ENCODE measurements at regions not wholly inside any gene's neighbourhood (a gene's known extent, or its start where the extent isn't known, plus 50 kb on each side); places are given as distances from the start of the nearest gene placed in this dataset.

DNA sequence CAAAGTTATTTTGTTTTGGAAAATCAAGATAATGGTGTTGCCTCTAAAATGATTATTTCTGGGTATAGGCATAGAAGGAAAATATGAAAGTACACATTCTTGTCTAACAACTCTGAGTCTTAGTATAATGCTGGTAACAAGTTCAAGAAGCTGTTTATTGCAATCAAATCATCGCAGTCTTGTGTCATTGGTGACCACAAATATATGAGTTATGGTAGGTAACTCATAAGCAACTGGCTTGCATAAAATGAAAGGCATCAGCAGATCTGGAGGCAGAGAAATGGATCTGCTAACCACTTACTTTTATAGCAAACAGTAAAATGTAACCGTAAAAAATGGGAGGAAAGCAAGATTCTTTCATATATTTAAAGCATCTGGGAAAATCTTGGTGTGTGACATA, 156.2 kb upstream of the TCF4 start:
- H3K27ac ChIP-seq (ENCODE audit: poor library complexity, severe bottlenecking) = no peak overlapping the region
- H3K4me3 ChIP-seq (ENCODE audit: severe bottlenecking) = no peak overlapping the region
- ATAC-seq (ENCODE audit: low read depth) = no peak
- TF ChIP-seq, protein P1, sequence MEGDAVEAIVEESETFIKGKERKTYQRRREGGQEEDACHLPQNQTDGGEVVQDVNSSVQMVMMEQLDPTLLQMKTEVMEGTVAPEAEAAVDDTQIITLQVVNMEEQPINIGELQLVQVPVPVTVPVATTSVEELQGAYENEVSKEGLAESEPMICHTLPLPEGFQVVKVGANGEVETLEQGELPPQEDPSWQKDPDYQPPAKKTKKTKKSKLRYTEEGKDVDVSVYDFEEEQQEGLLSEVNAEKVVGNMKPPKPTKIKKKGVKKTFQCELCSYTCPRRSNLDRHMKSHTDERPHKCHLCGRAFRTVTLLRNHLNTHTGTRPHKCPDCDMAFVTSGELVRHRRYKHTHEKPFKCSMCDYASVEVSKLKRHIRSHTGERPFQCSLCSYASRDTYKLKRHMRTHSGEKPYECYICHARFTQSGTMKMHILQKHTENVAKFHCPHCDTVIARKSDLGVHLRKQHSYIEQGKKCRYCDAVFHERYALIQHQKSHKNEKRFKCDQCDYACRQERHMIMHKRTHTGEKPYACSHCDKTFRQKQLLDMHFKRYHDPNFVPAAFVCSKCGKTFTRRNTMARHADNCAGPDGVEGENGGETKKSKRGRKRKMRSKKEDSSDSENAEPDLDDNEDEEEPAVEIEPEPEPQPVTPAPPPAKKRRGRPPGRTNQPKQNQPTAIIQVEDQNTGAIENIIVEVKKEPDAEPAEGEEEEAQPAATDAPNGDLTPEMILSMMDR (IDR thresholded peaks at IDR 0.05; ENCODE audit: poor library complexity, severe bottlenecking) = no peak
- H3K27me3 ChIP-seq (ENCODE audit: insufficient read depth, poor library complexity, severe bottlenecking) = no peaks in the 10 kb centered on the region
- H3K4me1 ChIP-seq (ENCODE audit: insufficient read depth, poor library complexity, severe bottlenecking) = no peaks in the 10 kb centered on the region
- no peak for DNase-seq (ENCODE audit: low spot score)
- no peaks in the 10 kb centered on the region for H3K36me3 ChIP-seq (ENCODE audit: low read depth)
- H3K9me3 ChIP-seq (ENCODE audit: severe bottlenecking) = no peaks in the 10 kb centered on the region

DNA sequence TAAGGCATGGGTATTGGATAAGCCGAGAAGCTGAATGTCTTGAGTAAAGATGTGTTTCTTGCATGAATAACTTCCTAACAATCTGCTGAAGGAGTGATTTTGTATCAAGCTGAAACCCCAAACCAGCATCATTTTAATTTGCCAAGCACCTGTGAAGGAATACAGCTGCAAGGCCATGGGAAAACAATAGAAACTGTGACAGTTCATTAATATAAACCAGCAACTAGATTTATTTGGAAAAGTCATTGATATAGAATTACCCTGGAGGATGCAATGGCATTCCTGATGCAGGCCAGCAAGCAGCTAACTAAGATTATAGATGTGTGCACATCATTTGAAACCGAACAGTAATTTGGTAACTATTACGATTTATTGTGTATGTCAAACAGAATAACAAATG, 155.7 kb upstream of the TCF4 start:
- ATAC-seq (ENCODE audit: low read depth) = no peak
- no peak overlapping the region for H3K4me3 ChIP-seq (ENCODE audit: severe bottlenecking)
- no peaks in the 10 kb centered on the region for H3K27me3 ChIP-seq (ENCODE audit: insufficient read depth, poor library complexity, severe bottlenecking)
- TF ChIP-seq, protein P1 (IDR thresholded peaks at IDR 0.05; ENCODE audit: poor library complexity, severe bottlenecking) = no peak
- no peak overlapping the region for H3K27ac ChIP-seq (ENCODE audit: poor library complexity, severe bottlenecking)
- no peaks in the 10 kb centered on the region for H3K36me3 ChIP-seq (ENCODE audit: low read depth)
- DNase-seq (ENCODE audit: low spot score) = no peak
- no peaks in the 10 kb centered on the region for H3K4me1 ChIP-seq (ENCODE audit: insufficient read depth, poor library complexity, severe bottlenecking)
- H3K9me3 ChIP-seq (ENCODE audit: severe bottlenecking) = no peaks in the 10 kb centered on the region

DNA sequence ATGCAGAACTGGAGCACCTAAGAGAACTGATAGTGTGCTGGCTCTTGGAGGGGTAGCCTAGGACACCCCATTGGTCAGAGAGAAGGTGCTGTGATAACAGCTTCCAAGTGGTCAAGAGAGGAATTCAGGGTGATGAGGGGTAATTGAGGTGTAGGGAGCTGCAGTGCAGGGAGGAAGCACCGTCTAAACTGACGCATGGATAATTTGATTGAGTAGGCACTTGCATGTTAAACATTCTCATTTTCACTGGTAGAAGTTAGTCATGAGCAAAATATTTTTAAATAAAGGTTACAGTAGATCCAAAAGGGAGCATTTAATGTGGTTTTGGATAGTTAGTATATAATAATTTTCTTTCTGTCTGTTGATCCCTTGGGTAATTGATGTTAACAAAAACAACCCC, 155.1 kb upstream of the TCF4 start:
- Histone ChIP-seq H3K27ac (ENCODE audit: poor library complexity, severe bottlenecking) (no peak overlapping the region), H3K4me1 (ENCODE audit: insufficient read depth, poor library complexity, severe bottlenecking) (no peaks in the 10 kb centered on the region), H3K4me3 (ENCODE audit: severe bottlenecking) (no peak overlapping the region), H3K9me3 (ENCODE audit: severe bottlenecking) (no peaks in the 10 kb centered on the region), H3K27me3 (ENCODE audit: insufficient read depth, poor library complexity, severe bottlenecking) (no peaks in the 10 kb centered on the region), H3K36me3 (ENCODE audit: low read depth) (no peaks in the 10 kb centered on the region)
- TF ChIP-seq, protein P1 (IDR thresholded peaks at IDR 0.05; ENCODE audit: poor library complexity, severe bottlenecking) = no peak
- DNase-seq (ENCODE audit: low spot score) = no peak
- ATAC-seq (ENCODE audit: low read depth) = no peak

DNA sequence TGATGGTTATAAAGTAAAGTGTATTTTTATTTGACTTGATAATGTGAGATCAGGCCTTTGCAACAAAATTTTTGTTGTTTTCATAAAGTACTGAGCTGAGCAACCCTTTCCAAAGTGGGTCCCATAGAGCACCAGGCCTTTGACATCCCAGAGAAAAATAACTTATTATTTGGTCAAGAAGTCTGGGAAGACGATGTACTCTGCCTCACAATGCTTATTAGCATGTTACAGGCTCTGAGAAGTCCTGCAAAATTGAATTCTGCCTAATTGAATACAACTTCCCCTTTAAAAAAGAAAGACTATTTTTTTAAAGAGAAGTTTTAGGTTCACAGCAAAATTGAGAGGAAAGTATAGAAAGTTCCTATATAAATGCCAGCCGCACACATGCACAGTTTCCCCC, 151.5 kb upstream of the TCF4 start:
- Histone ChIP-seq H3K27me3 (ENCODE audit: insufficient read depth, poor library complexity, severe bottlenecking) (no peaks in the 10 kb centered on the region), H3K4me1 (ENCODE audit: insufficient read depth, poor library complexity, severe bottlenecking) (no peaks in the 10 kb centered on the region), H3K9me3 (ENCODE audit: severe bottlenecking) (no peaks in the 10 kb centered on the region), H3K4me3 (ENCODE audit: severe bottlenecking) (no peak overlapping the region), H3K27ac (ENCODE audit: poor library complexity, severe bottlenecking) (no peak overlapping the region), H3K36me3 (ENCODE audit: low read depth) (no peaks in the 10 kb centered on the region)
- DNase-seq (ENCODE audit: low spot score) (no peak), ATAC-seq (ENCODE audit: low read depth) (no peak)
- TF ChIP-seq, protein P1 (IDR thresholded peaks at IDR 0.05; ENCODE audit: poor library complexity, severe bottlenecking) = no peak

DNA sequence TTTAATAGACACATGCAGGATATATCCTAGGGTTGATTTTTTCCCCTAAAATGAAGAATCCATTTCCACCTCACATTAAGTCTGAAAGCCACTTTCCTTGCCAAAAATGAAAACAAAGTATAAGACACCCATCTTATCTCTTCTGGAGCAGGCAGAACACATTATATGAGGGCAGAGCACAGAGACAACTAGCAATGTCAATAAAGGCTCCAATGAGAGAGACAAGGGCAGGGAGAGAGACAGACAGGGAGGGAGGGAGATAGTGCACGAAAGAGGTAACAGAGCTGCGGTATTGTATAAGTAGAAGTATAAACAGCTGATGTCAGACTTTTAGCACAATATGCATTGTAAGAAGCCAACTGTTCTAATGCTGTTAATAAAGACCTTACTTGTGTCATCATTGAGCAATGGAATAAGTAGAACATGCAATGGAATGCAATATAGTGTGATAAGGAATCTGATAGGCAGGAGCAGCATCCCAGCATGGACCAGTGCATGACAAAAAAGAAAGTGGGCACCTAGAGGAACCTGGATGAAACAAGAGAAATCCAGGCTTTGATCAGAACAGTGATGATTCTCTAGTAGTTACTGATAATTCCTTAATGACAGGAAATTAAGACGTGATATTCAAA, 150.6 kb upstream of the TCF4 start:
- DNase-seq (ENCODE audit: low spot score) (no peak), ATAC-seq (ENCODE audit: low read depth) (no peak)
- Histone ChIP-seq H3K27ac (ENCODE audit: poor library complexity, severe bottlenecking) (no peak overlapping the region), H3K4me1 (ENCODE audit: insufficient read depth, poor library complexity, severe bottlenecking) (no peaks in the 10 kb centered on the region), H3K9me3 (ENCODE audit: severe bottlenecking) (no peaks in the 10 kb centered on the region), H3K36me3 (ENCODE audit: low read depth) (no peaks in the 10 kb centered on the region), H3K27me3 (ENCODE audit: insufficient read depth, poor library complexity, severe bottlenecking) (no peaks in the 10 kb centered on the region), H3K4me3 (ENCODE audit: severe bottlenecking) (no peak overlapping the region)
- TF ChIP-seq, protein P1 (IDR thresholded peaks at IDR 0.05; ENCODE audit: poor library complexity, severe bottlenecking) = no peak
